Fibroblast of lung (primary cell): ENCODE measurements at regions not wholly inside any gene's neighbourhood (a gene's known extent, or its start where the extent isn't known, plus 50 kb on each side); places are given as distances from the start of the nearest gene placed in this dataset.

Source experiments
- DNase-seq, 2 donors: peaks; one replicate each; pipeline versions ENCODE4 v3.0.0 to v3.0.0-alpha.2; 2010; ENCODE audit warnings: low read depth in 2 of 2
- H2AFZ ChIP-seq: 2 replicates; pipeline ENCODE4 v1.5.1; 2012; ENCODE audit warnings: low read length, control low read depth, inconsistent platforms
- H3K27ac ChIP-seq: 2 replicates; pipeline ENCODE4 v1.5.1; 2011; ENCODE audit warnings: low read length, control low read depth; ENCODE audit not compliant: insufficient read depth
- H3K27me3 ChIP-seq: 2 replicates; pipeline ENCODE4 v1.5.1; 2011; ENCODE audit warnings: mild to moderate bottlenecking, low read length; ENCODE audit not compliant: control insufficient read depth, insufficient read depth
- H3K36me3 ChIP-seq: 2 replicates; pipeline ENCODE4 v1.5.1; 2011; ENCODE audit warnings: low read length; ENCODE audit not compliant: control insufficient read depth, insufficient read depth
- H3K4me1 ChIP-seq: 2 replicates; pipeline ENCODE4 v1.5.1; 2011; ENCODE audit warnings: low read length; ENCODE audit not compliant: control insufficient read depth, insufficient read depth; ENCODE audit errors: extremely low read depth
- H3K4me2 ChIP-seq: 2 replicates; pipeline ENCODE4 v1.5.1; 2011; ENCODE audit warnings: low read length, control low read depth; ENCODE audit not compliant: insufficient read depth; ENCODE audit errors: extremely low read depth
- H3K4me3 ChIP-seq, 4 experiments: fragments of 200-600 bp in 1 of 4; sonication (generic) in 1 of 4; replicated peaks in 1 of 4; 2 replicates each; pipeline ENCODE4 v1.5.1; 2011 to 2016; ENCODE audit warnings: low read length in 4 of 4, low read depth in 3 of 4, mild to moderate bottlenecking in 3 of 4, control low read depth in 2 of 4, inconsistent platforms in 1 of 4, mixed read lengths in 1 of 4; ENCODE audit not compliant: insufficient read depth in 1 of 4; ENCODE audit errors: control extremely low read depth in 1 of 4
- H3K79me2 ChIP-seq: 2 replicates; pipeline ENCODE4 v1.5.1; 2012; ENCODE audit warnings: mild to moderate bottlenecking, low read length, inconsistent platforms; ENCODE audit not compliant: control insufficient read depth, insufficient read depth
- H3K9ac ChIP-seq: 2 replicates; pipeline ENCODE4 v1.5.1; 2011; ENCODE audit warnings: mild to moderate bottlenecking, low read length, control low read depth; ENCODE audit not compliant: insufficient read depth
- H3K9me3 ChIP-seq: 2 replicates; pipeline ENCODE4 v1.5.1; 2012; ENCODE audit warnings: low read depth, low read length; ENCODE audit not compliant: control insufficient read depth, insufficient read depth
- H4K20me1 ChIP-seq: 2 replicates; pipeline ENCODE4 v1.5.1; 2011; ENCODE audit warnings: low read length; ENCODE audit not compliant: control insufficient read depth, insufficient read depth; ENCODE audit errors: extremely low read depth
- CTCF ChIP-seq, 2 donors: IDR thresholded peaks in 1 of 2; conservative IDR thresholded peaks in 1 of 2; 1 replicate in 1 of 2; 2 replicates in 1 of 2; pipeline ENCODE4 v1.5.1; 2011 to 2012; ENCODE audit warnings: low read length in 2 of 2, control low read depth in 1 of 2, inconsistent platforms in 1 of 2, low read depth in 1 of 2, mild to moderate bottlenecking in 1 of 2
- EZH2 ChIP-seq: IDR thresholded peaks from 2 replicates; pipeline ENCODE4 v1.5.1; 2012; ENCODE audit warnings: low read length, control low read depth, mild to moderate bottlenecking; ENCODE audit errors: missing control alignments

- no peaks in the 10 kb centered on the region for H3K79me2 ChIP-seq
- no peak overlapping the region for H3K4me3 ChIP-seq
- no peaks in the 10 kb centered on the region for H3K27me3 ChIP-seq
- H3K9ac ChIP-seq, result no peak overlapping the region
- H3K4me2 ChIP-seq, result no peak overlapping the region
- DNase-seq, result no peak
- no peaks in the 10 kb centered on the region for H3K36me3 ChIP-seq
- TF ChIP-seq CTCF (conservative IDR thresholded peaks at IDR 0.05 in 1 of 2, IDR thresholded peaks at IDR 0.05 in 1 of 2; ENCODE audit: low read depth in 1 of 2, low read length in 2 of 2) (no peak), EZH2 (no peak)
- H2AFZ ChIP-seq, result no peak overlapping the region
- no peaks in the 10 kb centered on the region for H3K4me1 ChIP-seq
- no peaks in the 10 kb centered on the region for H4K20me1 ChIP-seq
- no peaks in the 10 kb centered on the region for H3K9me3 ChIP-seq
- H3K27ac ChIP-seq, result no peak overlapping the region
These were observed 172.7 kb upstream of the TMEM229A start for GRCh38 chr7:124205526-124205925.

GRCh38 chr7:124202546-124202945 is 169.7 kb upstream of the TMEM229A start:
- H3K27ac ChIP-seq, result no peak overlapping the region

GRCh38 chr7:124201768-124202349 is 169.0 kb upstream of the TMEM229A start:
- DNase-seq, result peak; percentile 1 to 83

More at GRCh38 chr7:124202546-124202945, 169.7 kb upstream of the TMEM229A start:
- Histone ChIP-seq H3K4me1 (no peaks in the 10 kb centered on the region), H3K4me3 (no peak overlapping the region), H4K20me1 (no peaks in the 10 kb centered on the region), H3K36me3 (no peaks in the 10 kb centered on the region), H3K27me3 (no peaks in the 10 kb centered on the region), H2AFZ (no peak overlapping the region), H3K9ac (no peak overlapping the region), H3K9me3 (no peaks in the 10 kb centered on the region), H3K79me2 (no peaks in the 10 kb centered on the region), H3K4me2 (no peak overlapping the region)
- no peak for TF ChIP-seq EZH2
- no peak for TF ChIP-seq CTCF (conservative IDR thresholded peaks at IDR 0.05 in 1 of 2, IDR thresholded peaks at IDR 0.05 in 1 of 2; ENCODE audit: low read depth in 1 of 2, low read length in 2 of 2)
- DNase-seq, result no peak

More at GRCh38 chr7:124201768-124202349, 169.0 kb upstream of the TMEM229A start:
- Histone ChIP-seq H3K36me3 (no peaks in the 10 kb centered on the region), H3K9ac (no peak overlapping the region), H3K4me1 (no peaks in the 10 kb centered on the region), H2AFZ (no peak overlapping the region), H3K4me3 (no peak overlapping the region), H3K9me3 (no peaks in the 10 kb centered on the region), H3K27ac (no peak overlapping the region), H3K79me2 (no peaks in the 10 kb centered on the region), H3K27me3 (no peaks in the 10 kb centered on the region), H3K4me2 (no peak overlapping the region), H4K20me1 (no peaks in the 10 kb centered on the region)
- TF ChIP-seq EZH2, result no peak
- no peak for TF ChIP-seq CTCF (conservative IDR thresholded peaks at IDR 0.05 in 1 of 2, IDR thresholded peaks at IDR 0.05 in 1 of 2; ENCODE audit: low read depth in 1 of 2, low read length in 2 of 2)
